ENCODE measurements at regions not wholly inside any gene's neighbourhood (a gene's known extent, or its start where the extent isn't known, plus 50 kb on each side); places are given as distances from the start of the nearest gene placed in this dataset.

- WGBS, 2 donors, result 71 to 72% methylated on average over 10 of the region's 10 CpGs
- no peaks in the 10 kb centered on the region for H3K27me3 ChIP-seq
- FAIRE-seq (no peak), ATAC-seq (no peak), DNase-seq (no peak)
- intact Hi-C loops (cut with DNase I), result no loop called here
- H3K4me3 ChIP-seq, result no peak overlapping the region
- no peaks in the 10 kb centered on the region for H3K4me1 ChIP-seq
- TF ChIP-seq CTCF (IDR thresholded peaks at IDR 0.05), result no peak
- H3K9me3 ChIP-seq, result no peaks in the 10 kb centered on the region
- H3K36me3 ChIP-seq, result no peaks in the 10 kb centered on the region
- H3K27ac ChIP-seq, result no peak overlapping the region
Measured at GRCh38 chr15:93144463-93145236, 55.6 kb upstream of the RGMA start.

DNA sequence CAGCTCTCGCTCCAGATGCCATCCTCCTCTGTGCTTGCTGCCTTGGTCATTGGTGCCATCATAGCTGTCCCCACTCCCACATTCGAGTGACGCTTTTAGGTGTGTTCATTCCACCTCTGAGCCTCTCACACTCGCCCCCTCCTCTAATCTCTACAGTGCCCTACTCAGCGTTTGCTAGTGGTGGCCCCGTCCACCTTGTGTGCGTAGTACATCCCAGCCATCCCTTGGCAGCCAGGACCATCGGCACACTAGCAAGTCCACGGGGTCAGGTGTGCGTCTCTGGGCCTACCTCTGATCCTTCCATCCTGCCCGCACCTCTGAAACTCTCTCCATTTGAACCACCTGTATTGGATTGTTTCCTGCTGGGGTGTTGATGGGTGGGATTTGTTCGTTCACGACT, 54.2 kb upstream of the RGMA start:
- no peaks in the 10 kb centered on the region for H3K36me3 ChIP-seq
- FAIRE-seq (no peak), ATAC-seq (no peak), DNase-seq (no peak)
- H3K27me3 ChIP-seq, result no peaks in the 10 kb centered on the region
- intact Hi-C loops (cut with DNase I), result no loop called here
- no peak overlapping the region for H3K27ac ChIP-seq
- no peak for TF ChIP-seq CTCF (IDR thresholded peaks at IDR 0.05)
- H3K4me1 ChIP-seq, result no peaks in the 10 kb centered on the region
- no peaks in the 10 kb centered on the region for H3K9me3 ChIP-seq
- 89 to 91% methylated on average over 13 of the region's 13 CpGs for WGBS, 2 donors
- H3K4me3 ChIP-seq, result no peak overlapping the region

GRCh38 chr15:93141371-93141794, 52.4 kb upstream of the RGMA start:
- DNase-seq, result no peak
- WGBS, 2 donors, result 78 to 89% methylated on average over 8 of the region's 8 CpGs
- FAIRE-seq, result no peak
- H3K4me3 ChIP-seq, result no peak overlapping the region
- no peak for ATAC-seq
- H3K27ac ChIP-seq, result no peak overlapping the region
- H3K36me3 ChIP-seq, result no peaks in the 10 kb centered on the region
- intact Hi-C loops (cut with DNase I), result no loop called here
- H3K4me1 ChIP-seq, result no peaks in the 10 kb centered on the region
- H3K9me3 ChIP-seq, result no peaks in the 10 kb centered on the region
- H3K27me3 ChIP-seq, result no peaks in the 10 kb centered on the region
- no peak for TF ChIP-seq CTCF (IDR thresholded peaks at IDR 0.05)

- H3K36me3 ChIP-seq, result no peaks in the 10 kb centered on the region
- FAIRE-seq (no peak), ATAC-seq (no peak), DNase-seq (no peak)
- TF ChIP-seq CTCF (IDR thresholded peaks at IDR 0.05), result no peak
- no peak overlapping the region for H3K27ac ChIP-seq
- no peak overlapping the region for H3K4me3 ChIP-seq
- WGBS, 2 donors, result 86 to 88% methylated on average over 8 of the region's 8 CpGs
- H3K27me3 ChIP-seq, result no peaks in the 10 kb centered on the region
- H3K4me1 ChIP-seq, result no peaks in the 10 kb centered on the region
- no peaks in the 10 kb centered on the region for H3K9me3 ChIP-seq
- intact Hi-C loops (cut with DNase I), result no loop called here
Measured at GRCh38 chr15:93139436-93139835, 50.4 kb upstream of the RGMA start.

- Histone ChIP-seq H3K4me3 (no peak overlapping the region), H3K27me3 (no peaks in the 10 kb centered on the region), H3K9me3 (no peaks in the 10 kb centered on the region), H3K36me3 (no peaks in the 10 kb centered on the region), H3K27ac (no peak overlapping the region), H3K4me1 (no peaks in the 10 kb centered on the region)
- FAIRE-seq (no peak), DNase-seq (no peak), ATAC-seq (no peak)
- 90 to 93% methylated on average over 3 of the region's 3 CpGs for WGBS, 2 donors
- TF ChIP-seq CTCF (IDR thresholded peaks at IDR 0.05), result no peak
- intact Hi-C loops (cut with DNase I), result no loop called here
Measured at GRCh38 chr15:93138681-93139250, 49.8 kb upstream of the RGMA start.
